Keratinocyte (primary cell): ENCODE measurements at regions not wholly inside any gene's neighbourhood (a gene's known extent, or its start where the extent isn't known, plus 50 kb on each side); places are given as distances from the start of the nearest gene placed in this dataset.

Experiments used
- EZH2 ChIP-seq: IDR thresholded peaks from one replicate; pipeline ENCODE4 v1.6.1; 2012; ENCODE audit warnings: inconsistent platforms, mild to moderate bottlenecking, low read length, moderate library complexity
- TF ChIP-seq, protein P1 (sequence below), 3 experiments: IDR thresholded peaks in 1 of 3; conservative IDR thresholded peaks in 1 of 3; optimal IDR thresholded peaks in 1 of 3; 2 replicates in 2 of 3; 3 replicates in 1 of 3; pipeline versions ENCODE3 to v1.5.1; 2011; ENCODE audit warnings: low read length in 3 of 3, mild to moderate bottlenecking in 3 of 3, moderate library complexity in 2 of 3, control low read depth in 1 of 3, inconsistent platforms in 1 of 3; ENCODE audit not compliant: insufficient read depth in 2 of 3; ENCODE audit errors: extremely low read depth in 1 of 3

- TF ChIP-seq, protein P1, sequence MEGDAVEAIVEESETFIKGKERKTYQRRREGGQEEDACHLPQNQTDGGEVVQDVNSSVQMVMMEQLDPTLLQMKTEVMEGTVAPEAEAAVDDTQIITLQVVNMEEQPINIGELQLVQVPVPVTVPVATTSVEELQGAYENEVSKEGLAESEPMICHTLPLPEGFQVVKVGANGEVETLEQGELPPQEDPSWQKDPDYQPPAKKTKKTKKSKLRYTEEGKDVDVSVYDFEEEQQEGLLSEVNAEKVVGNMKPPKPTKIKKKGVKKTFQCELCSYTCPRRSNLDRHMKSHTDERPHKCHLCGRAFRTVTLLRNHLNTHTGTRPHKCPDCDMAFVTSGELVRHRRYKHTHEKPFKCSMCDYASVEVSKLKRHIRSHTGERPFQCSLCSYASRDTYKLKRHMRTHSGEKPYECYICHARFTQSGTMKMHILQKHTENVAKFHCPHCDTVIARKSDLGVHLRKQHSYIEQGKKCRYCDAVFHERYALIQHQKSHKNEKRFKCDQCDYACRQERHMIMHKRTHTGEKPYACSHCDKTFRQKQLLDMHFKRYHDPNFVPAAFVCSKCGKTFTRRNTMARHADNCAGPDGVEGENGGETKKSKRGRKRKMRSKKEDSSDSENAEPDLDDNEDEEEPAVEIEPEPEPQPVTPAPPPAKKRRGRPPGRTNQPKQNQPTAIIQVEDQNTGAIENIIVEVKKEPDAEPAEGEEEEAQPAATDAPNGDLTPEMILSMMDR (optimal IDR thresholded peaks at IDR 0.05 in 1 of 3, IDR thresholded peaks at IDR 0.05 in 1 of 3, conservative IDR thresholded peaks at IDR 0.05 in 1 of 3; ENCODE audit: extremely low read depth in 1 of 3, insufficient read depth in 2 of 3, low read length in 3 of 3): no peak
- TF ChIP-seq EZH2: no peak
Measured at GRCh38 chr2:144136297-144137010, 383.5 kb downstream of the ZEB2 start.
